ENCODE measurements at regions not wholly inside any gene's neighbourhood (a gene's known extent, or its start where the extent isn't known, plus 50 kb on each side); places are given as distances from the start of the nearest gene placed in this dataset.

DNA sequence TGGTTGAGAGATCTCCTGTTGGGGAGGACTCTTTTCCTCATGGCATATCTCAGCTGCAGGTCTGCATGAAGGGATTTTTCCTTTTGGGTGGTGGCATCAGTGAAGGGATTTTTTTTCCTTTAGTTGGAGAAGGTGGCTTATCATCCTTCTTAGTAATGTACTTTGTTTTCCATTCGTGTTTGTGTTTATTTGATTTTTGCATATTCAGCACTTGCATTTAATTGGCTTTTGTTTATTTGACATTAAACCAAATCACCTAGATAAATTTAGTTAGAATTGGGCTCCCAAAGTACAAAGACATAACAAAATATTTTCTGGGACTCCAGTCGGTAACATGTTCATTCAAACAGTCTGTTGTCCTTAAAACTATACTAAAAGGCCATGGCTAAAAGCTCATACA is 56.2 kb upstream of the MANEA start:
- no peak for DNase-seq (ENCODE audit: low spot score)
- TF ChIP-seq, protein P1, sequence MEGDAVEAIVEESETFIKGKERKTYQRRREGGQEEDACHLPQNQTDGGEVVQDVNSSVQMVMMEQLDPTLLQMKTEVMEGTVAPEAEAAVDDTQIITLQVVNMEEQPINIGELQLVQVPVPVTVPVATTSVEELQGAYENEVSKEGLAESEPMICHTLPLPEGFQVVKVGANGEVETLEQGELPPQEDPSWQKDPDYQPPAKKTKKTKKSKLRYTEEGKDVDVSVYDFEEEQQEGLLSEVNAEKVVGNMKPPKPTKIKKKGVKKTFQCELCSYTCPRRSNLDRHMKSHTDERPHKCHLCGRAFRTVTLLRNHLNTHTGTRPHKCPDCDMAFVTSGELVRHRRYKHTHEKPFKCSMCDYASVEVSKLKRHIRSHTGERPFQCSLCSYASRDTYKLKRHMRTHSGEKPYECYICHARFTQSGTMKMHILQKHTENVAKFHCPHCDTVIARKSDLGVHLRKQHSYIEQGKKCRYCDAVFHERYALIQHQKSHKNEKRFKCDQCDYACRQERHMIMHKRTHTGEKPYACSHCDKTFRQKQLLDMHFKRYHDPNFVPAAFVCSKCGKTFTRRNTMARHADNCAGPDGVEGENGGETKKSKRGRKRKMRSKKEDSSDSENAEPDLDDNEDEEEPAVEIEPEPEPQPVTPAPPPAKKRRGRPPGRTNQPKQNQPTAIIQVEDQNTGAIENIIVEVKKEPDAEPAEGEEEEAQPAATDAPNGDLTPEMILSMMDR (IDR thresholded peaks at IDR 0.05; ENCODE audit: extremely low read depth, missing control alignments) = no peak
